Right lobe of liver (tissue), 4 donors: ENCODE measurements at regions not wholly inside any gene's neighbourhood (a gene's known extent, or its start where the extent isn't known, plus 50 kb on each side); places are given as distances from the start of the nearest gene placed in this dataset.

Experiments
- CTCF ChIP-seq, 4 donors: fragments of 200-600 bp in 3 of 4; fragments of 450-650 bp in 1 of 4; IDR thresholded peaks; one replicate each; pipeline versions ENCODE4 v1.5.1 to v1.8.0; 2016 to 2022; ENCODE audit warnings: antibody characterized with exemption in 4 of 4, mild to moderate bottlenecking in 2 of 4
- POLR2A ChIP-seq: fragments of 450-650 bp; IDR thresholded peaks from one replicate; pipeline ENCODE4 v1.6.1; 2017; ENCODE audit warnings: antibody characterized with exemption, mild to moderate bottlenecking
- donor health status: DM: no; HTN: no; CAD: no.
- donor health status: DM: no; HTN: no; CAD: no.
- donor health status: DM: no; HTN: yes; CAD: no.

- TF ChIP-seq CTCF (IDR thresholded peaks at IDR 0.05): no peak
- no peak for TF ChIP-seq POLR2A
These were observed 617.9 kb upstream of the CDH18 start for GRCh38 chr5:20605732-20606525.
